ENCODE measurements at regions not wholly inside any gene's neighbourhood (a gene's known extent, or its start where the extent isn't known, plus 50 kb on each side); places are given as distances from the start of the nearest gene placed in this dataset.
A peak's percentile ranks its signal among the peaks of the same experiment; 100 is the strongest.

DNA sequence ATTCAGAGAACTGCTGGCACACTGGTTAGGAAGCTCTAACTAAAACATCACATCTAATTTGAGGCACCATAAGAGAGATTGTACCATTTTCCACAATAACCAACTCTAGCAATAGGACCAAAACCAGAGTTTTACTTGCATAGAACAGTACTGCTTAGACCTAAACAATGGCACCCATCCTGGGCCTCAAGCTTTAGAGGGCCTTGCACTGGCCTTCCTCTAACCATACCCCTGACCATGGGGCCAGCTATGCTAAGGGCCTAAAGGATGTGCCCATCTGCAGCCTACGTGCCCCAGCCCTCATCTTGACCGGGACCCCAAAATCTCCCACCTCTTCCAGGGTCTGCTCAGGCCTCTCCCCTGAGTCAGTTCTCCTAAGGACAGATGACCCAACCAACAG is 74.4 kb upstream of the ARHGAP32 start (continued):
- TF ChIP-seq, protein P1, sequence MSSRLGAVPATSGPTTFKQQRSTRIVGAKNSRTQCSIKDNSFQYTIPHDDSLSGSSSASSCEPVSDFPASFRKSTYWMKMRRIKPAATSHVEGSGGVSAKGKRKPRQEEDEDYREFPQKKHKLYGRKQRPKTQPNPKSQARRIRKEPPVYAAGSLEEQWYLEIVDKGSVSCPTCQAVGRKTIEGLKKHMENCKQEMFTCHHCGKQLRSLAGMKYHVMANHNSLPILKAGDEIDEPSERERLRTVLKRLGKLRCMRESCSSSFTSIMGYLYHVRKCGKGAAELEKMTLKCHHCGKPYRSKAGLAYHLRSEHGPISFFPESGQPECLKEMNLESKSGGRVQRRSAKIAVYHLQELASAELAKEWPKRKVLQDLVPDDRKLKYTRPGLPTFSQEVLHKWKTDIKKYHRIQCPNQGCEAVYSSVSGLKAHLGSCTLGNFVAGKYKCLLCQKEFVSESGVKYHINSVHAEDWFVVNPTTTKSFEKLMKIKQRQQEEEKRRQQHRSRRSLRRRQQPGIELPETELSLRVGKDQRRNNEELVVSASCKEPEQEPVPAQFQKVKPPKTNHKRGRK (CRISPR knock-in tag; IDR thresholded peaks at IDR 0.05; ENCODE audit: borderline replicate concordance), result no peak
- no peak for TF ChIP-seq ZNF138 (CRISPR knock-in tag; conservative IDR thresholded peaks at IDR 0.05)

DNA sequence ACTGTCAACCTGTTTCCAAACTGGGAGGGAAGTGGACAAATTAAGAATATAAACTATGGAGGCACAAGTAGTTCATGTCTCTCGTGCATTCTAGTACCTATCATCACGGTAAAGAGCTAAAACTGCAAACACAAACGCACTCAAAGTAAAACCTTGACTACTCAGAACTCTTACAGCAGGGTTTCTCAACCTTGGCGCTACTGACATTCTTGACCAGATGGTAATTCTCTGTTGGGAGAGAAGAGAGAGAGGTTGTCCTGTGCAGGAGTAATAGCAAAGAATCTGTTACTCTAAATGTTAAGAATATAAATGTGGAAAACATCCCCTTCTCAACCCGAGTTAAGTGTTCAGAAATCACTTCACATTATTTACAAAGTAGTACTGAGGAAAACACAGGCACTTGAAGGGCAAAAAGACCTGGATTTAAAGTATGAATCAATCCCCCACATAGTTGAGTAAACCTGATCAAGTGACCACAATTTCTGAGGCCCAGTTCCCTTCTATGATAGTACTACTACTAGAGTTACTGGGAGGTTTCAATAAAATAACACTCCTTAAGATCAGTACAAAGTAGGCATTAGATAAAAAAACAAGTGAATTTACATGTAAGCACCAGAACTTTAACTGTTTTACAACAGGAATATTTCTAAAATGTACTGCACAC is 73.1 kb upstream of the ARHGAP32 start:
- ChIA-PET POLR2A (no interaction called here), CTCF (no interaction called here)
- DNase-seq (ENCODE audit: low spot score) (no peak), ATAC-seq (no peak)
- Mint-ChIP-seq H3K27me3 (ENCODE audit: low read depth) (no peaks in the 10 kb centered on the region), H3K27ac (peak overlapping the region; percentile 15; the same call in 1 of the 2 replicates), H3K9me3 (no peaks in the 10 kb centered on the region), H3K36me3 (peaks cover 3% of the 10 kb centered on the region; the same call in 1 of the 2 replicates), H3K4me1 (peaks cover 33% of the 10 kb centered on the region), H3K4me3 (no peak overlapping the region)
- TF ChIP-seq NR3C1 (CRISPR knock-in tag; conservative IDR thresholded peaks at IDR 0.05; ENCODE audit: low read depth) (no peak), SMAD4 (CRISPR knock-in tag; IDR thresholded peaks at IDR 0.05) (no peak), ETV6 (CRISPR knock-in tag; IDR thresholded peaks at IDR 0.05) (no peak), NR2C2 (CRISPR knock-in tag; IDR thresholded peaks at IDR 0.05) (no peak), GRHL2 (CRISPR knock-in tag; IDR thresholded peaks at IDR 0.05; ENCODE audit: insufficient replicate concordance, severe bottlenecking) (no peak)
- TF ChIP-seq, protein P1 (CRISPR knock-in tag; IDR thresholded peaks at IDR 0.05; ENCODE audit: borderline replicate concordance), result no peak
- TF ChIP-seq, protein P2, sequence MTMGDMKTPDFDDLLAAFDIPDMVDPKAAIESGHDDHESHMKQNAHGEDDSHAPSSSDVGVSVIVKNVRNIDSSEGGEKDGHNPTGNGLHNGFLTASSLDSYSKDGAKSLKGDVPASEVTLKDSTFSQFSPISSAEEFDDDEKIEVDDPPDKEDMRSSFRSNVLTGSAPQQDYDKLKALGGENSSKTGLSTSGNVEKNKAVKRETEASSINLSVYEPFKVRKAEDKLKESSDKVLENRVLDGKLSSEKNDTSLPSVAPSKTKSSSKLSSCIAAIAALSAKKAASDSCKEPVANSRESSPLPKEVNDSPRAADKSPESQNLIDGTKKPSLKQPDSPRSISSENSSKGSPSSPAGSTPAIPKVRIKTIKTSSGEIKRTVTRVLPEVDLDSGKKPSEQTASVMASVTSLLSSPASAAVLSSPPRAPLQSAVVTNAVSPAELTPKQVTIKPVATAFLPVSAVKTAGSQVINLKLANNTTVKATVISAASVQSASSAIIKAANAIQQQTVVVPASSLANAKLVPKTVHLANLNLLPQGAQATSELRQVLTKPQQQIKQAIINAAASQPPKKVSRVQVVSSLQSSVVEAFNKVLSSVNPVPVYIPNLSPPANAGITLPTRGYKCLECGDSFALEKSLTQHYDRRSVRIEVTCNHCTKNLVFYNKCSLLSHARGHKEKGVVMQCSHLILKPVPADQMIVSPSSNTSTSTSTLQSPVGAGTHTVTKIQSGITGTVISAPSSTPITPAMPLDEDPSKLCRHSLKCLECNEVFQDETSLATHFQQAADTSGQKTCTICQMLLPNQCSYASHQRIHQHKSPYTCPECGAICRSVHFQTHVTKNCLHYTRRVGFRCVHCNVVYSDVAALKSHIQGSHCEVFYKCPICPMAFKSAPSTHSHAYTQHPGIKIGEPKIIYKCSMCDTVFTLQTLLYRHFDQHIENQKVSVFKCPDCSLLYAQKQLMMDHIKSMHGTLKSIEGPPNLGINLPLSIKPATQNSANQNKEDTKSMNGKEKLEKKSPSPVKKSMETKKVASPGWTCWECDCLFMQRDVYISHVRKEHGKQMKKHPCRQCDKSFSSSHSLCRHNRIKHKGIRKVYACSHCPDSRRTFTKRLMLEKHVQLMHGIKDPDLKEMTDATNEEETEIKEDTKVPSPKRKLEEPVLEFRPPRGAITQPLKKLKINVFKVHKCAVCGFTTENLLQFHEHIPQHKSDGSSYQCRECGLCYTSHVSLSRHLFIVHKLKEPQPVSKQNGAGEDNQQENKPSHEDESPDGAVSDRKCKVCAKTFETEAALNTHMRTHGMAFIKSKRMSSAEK (CRISPR knock-in tag; IDR thresholded peaks at IDR 0.05; ENCODE audit: borderline replicate concordance), result no peak
- TF ChIP-seq, protein P3, sequence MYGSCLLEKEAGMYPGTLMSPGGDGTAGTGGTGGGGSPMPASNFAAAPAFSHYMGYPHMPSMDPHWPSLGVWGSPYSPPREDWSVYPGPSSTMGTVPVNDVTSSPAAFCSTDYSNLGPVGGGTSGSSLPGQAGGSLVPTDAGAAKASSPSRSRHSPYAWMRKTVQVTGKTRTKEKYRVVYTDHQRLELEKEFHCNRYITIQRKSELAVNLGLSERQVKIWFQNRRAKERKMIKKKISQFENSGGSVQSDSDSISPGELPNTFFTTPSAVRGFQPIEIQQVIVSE (CRISPR knock-in tag; IDR thresholded peaks at IDR 0.05; ENCODE audit: borderline replicate concordance), result no peak
- TF ChIP-seq, protein P4, sequence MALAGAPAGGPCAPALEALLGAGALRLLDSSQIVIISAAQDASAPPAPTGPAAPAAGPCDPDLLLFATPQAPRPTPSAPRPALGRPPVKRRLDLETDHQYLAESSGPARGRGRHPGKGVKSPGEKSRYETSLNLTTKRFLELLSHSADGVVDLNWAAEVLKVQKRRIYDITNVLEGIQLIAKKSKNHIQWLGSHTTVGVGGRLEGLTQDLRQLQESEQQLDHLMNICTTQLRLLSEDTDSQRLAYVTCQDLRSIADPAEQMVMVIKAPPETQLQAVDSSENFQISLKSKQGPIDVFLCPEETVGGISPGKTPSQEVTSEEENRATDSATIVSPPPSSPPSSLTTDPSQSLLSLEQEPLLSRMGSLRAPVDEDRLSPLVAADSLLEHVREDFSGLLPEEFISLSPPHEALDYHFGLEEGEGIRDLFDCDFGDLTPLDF (CRISPR knock-in tag; IDR thresholded peaks at IDR 0.05), result no peak

DNA sequence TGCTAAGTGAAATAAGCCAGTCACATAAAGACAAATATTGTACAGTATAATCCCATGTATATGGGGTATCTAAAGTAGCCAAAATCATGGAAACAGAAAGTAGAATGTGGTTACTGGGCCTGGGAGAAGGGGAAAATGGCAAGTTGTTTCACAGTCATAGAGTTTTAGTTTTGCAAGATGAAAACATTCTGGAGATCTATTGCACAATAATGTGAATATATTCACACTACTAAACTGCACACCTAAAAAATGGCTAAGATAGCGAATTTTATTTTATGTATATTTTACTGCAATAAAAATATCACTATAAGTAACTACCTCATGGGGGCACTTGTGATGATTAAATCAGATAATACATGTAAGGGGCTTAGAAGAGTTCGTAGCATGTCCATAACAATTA is 72.0 kb upstream of the ARHGAP32 start:
- no peak overlapping the region for H3K4me3 Mint-ChIP-seq
- H3K4me1 Mint-ChIP-seq, result peaks cover 43% of the 10 kb centered on the region
- no peak for DNase-seq (ENCODE audit: low spot score)
- TF ChIP-seq, protein P5, sequence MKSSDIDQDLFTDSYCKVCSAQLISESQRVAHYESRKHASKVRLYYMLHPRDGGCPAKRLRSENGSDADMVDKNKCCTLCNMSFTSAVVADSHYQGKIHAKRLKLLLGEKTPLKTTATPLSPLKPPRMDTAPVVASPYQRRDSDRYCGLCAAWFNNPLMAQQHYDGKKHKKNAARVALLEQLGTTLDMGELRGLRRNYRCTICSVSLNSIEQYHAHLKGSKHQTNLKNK (CRISPR knock-in tag; IDR thresholded peaks at IDR 0.05), result no peak
- no peak for TF ChIP-seq NR2C2 (CRISPR knock-in tag; IDR thresholded peaks at IDR 0.05)
- TF ChIP-seq GRHL2 (CRISPR knock-in tag; IDR thresholded peaks at IDR 0.05; ENCODE audit: insufficient replicate concordance, severe bottlenecking), result no peak
- no peak for TF ChIP-seq ZNF671 (CRISPR knock-in tag; IDR thresholded peaks at IDR 0.05)
- TF ChIP-seq FOXK1 (CRISPR knock-in tag; IDR thresholded peaks at IDR 0.05), result no peak
- TF ChIP-seq RELA (CRISPR knock-in tag; IDR thresholded peaks at IDR 0.05; ENCODE audit: borderline replicate concordance), result no peak
- TF ChIP-seq ZNF138 (CRISPR knock-in tag; conservative IDR thresholded peaks at IDR 0.05), result no peak
- TF ChIP-seq, protein P4 (CRISPR knock-in tag; IDR thresholded peaks at IDR 0.05), result no peak
- TF ChIP-seq ETV6 (CRISPR knock-in tag; IDR thresholded peaks at IDR 0.05), result no peak
- no peak overlapping the region for H3K27ac Mint-ChIP-seq
- H3K27me3 Mint-ChIP-seq (ENCODE audit: low read depth), result no peaks in the 10 kb centered on the region
- H3K36me3 Mint-ChIP-seq, result no peaks in the 10 kb centered on the region
- ATAC-seq, result no peak
- no peaks in the 10 kb centered on the region for H3K9me3 Mint-ChIP-seq
- POLR2A ChIA-PET, result no interaction called here
- CTCF ChIA-PET, result no interaction called here
